GM18870 (cell line): ENCODE measurements at regions not wholly inside any gene's neighbourhood (a gene's known extent, or its start where the extent isn't known, plus 50 kb on each side); places are given as distances from the start of the nearest gene placed in this dataset.

ENCODE experiments used
- ATAC-seq: cut with Tn5 transposase; IDR thresholded peaks from one replicate; pipeline ENCODE4 v1.9.1; 2021; ENCODE audit warnings: moderate library complexity; ENCODE audit not compliant: unreplicated experiment

DNA sequence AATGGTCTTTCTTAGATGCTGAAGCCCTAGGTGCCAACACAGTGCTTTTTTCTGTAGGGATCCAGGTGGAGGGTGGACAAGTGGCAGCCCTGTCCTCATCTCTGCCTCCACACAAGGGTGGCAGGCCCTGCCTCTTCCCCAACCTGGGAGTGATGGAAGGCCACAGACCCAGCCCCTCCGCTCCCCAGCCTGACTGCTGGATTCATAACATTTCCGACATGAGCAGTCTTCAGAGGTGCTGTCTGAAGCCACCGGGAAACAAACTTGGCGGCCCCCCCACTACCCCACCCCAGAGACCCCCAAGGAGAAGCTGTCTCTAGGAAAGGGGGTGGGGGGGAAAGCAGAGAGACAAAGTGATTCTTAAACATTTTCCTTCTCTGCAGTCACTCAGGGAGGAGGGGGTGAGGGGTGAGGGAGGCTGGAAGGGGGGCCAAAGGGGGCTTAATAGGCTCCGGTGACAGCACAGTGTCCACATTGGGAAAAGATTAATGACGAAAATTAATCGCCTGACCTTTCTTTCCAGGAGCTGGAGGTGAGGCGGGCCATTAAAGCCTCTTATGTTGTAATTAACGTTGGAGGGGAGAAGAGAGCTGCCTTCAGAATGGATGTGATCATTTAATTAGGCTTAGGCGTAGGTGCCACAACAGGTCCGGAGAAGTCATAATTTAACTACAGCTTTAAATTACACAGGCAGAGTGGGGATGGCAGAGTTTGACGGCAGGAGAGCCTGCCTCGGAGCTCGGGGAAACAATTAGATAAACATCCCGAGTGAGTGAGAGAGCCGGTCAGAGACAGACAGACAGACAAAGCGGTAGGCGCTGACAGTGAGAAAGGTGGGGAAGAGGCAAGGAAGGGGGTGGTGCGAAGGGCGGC lies 76.8 kb upstream of the FOXP4 start:
- no peak for ATAC-seq

DNA sequence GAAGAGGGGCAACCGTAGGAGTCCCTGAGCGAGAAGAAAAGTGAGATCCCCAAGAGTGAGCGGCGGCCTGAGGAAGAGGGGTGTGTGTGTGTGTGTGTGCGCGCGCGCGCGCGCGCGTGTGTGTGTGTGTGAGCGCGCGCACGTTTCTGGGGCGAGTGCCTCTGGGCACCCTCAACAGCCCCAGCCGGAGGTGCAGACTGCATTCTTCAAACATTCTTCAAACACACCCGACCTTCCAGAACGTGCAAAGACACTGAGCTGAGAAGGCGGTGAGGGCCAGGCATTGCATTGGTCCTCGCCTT lies 76.2 kb upstream of the FOXP4 start:
- ATAC-seq, result no peak

DNA sequence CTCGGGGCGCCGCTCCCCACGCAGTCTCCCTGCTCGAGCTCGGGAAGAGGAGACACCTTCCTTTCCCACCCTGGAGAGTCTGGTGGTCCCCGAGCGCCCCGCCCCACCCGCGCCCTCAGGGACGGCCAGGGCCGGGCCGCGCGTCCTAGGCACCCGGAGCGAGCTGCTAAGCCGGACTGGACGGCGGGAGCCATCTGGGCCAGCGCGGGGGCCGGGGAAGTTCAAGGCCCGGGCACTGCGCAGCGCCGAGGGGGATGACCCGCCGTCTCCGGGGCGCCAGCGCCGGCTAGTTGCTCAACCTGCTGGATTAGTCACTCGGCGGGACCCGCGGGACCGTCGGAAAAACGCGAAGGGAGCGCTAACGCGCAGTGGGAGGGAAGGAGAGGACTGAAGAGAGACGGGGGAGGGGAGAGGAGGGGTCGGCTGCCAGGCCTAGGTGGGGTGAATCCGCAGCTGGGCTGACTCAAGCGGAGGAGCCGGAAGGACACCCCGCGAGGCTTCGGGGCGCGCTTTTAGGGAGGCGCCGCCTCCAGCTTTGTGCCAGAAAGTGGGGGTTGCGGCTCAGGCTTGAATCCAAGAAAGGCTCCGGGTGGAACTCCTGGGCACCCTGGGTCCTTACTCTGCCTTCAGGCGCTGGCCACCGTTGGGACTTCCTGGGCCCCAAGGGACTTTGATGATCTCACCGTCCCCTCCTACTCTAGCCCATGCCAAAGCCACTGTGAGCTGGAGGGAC lies 75.7 kb upstream of the FOXP4 start:
- no peak for ATAC-seq

DNA sequence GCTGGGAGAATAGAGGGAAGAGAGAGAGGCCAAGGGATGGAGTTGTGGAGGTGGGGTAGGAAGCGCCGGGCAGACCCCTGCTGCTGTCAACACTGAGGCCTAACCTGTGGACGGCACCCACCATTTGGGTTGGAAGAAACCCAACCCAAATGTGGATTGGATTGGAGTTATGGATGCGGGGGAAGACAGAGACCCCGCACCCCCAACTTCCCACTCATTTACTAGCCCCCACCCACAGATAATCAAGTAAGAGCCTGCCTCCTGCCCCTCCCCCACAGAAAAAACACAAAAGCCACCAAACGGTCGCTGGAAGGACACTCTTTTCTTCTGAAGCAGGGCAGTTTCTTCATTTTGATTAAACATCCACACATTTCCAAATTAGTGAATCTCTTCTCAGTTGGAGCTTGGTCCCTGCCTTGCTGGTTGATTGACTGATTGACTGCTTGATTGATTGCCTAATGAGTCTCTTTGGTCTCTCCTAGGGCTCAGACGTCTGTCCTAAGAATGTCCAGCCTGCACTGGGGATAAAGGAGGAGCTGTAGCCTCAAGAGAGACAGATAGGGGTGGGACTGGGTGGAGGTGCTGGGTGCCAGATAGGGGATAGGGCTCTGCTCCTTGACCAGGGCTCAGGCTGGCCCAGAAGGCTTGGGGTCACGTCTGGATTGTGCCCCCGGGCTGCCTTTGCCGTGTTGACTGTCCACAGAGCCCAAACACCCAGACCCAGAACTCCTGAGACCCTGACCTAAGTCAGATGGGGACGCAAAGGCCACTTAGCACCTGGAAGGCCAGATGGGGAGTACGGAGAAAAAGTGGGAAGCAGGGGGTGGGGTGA lies 74.9 kb upstream of the FOXP4 start:
- ATAC-seq, result no peak

DNA sequence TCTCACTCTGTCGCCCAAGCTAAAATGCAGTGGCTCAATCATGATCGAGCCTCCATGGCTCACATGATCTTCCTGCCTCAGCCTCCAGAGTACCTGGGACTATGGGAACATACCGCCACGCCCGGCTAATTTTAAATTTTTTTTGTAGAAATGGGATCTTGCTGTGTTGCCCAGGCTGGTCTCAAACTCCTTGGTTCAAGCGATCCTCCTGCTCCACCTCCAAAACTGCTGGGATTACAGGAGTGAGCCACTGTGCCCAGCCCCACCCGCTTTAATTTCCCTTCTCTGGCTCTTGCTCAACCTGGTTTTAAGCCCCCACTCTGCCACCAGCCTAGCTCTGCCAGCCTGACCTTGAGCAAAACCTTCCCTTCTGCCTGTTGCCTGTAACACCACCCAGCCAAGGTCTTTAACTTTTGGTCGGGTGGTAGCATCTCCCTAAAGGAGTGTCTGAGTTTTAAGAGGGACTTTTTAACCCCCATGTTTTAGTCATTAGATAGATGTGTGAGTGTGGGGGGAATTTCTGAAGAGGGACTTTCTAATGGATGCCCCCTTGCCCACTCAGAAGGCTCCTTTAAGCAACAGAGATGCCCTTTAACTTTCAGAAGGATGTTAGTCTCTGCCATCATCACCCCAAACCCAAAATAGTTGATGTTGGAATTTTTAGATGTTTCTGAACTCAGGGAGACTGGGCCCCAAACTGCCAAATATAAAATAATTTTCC lies 71.8 kb upstream of the FOXP4 start:
- no peak for ATAC-seq

DNA sequence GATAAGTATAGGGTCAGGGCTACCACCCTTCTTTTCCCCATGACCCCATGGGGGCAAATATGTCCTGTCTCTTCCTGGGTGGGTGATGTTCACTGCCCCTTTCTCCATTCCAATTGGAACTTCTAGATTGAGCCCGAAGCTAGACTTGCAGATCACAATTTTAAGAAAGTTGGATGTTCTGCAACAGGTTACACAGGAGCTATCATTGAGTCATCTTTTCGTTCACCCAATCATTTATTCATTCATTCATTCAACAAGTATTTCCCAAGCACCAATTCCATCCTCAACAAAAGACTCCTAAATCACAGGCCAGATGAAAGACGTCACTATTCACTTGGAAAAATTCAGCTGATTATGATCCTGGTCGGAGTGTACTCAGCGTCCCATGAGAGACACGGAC lies 71.0 kb upstream of the FOXP4 start:
- ATAC-seq, result no peak

DNA sequence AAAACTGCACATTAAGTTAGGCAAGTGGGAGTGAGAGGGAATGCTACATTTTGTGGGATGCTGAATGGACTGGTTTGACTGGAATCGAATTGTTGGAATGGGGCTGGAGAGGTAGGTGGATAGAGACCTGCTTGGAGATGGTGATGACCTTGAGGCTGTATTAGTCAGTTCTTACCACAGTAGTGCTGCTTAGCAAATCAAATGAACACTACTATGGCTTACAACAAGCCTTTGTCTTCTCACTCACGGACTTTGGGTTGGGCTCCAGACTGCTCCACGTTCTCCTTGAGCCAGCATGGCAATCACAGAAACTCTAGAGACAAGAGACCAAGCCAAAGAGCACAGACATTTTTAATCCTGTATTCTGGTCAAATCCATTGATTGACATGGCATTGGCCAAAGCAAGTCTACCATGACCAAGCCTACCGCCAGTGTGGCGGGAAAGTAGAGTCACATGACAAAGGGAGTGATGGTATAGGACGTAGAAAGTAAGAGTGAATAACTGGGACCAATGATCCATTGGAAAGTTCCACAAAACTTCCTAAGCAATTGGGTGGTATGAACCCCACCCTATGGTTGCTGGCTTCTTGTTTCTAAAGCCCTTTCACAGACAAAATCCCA lies 70.3 kb upstream of the FOXP4 start:
- no peak for ATAC-seq

DNA sequence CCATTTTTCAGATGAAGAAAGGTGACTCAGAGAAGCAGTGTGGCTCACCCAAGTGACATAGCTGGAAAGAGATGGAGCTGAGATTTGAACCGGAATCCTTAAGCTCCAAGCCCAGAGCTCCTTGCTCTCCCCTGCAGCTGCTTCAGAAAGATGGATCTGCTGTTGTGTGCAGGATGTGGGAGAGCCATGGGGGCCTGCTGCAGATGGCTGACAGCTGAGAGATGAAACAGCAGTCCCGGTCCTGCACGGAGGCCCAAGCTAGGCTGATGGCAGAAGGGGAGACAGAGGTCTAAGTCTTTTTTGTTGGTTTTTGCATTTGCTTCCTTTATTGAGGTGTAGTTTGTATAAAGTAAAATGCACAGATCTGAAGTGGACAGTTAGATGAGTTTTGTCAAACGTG lies 69.8 kb upstream of the FOXP4 start:
- no peak for ATAC-seq

DNA sequence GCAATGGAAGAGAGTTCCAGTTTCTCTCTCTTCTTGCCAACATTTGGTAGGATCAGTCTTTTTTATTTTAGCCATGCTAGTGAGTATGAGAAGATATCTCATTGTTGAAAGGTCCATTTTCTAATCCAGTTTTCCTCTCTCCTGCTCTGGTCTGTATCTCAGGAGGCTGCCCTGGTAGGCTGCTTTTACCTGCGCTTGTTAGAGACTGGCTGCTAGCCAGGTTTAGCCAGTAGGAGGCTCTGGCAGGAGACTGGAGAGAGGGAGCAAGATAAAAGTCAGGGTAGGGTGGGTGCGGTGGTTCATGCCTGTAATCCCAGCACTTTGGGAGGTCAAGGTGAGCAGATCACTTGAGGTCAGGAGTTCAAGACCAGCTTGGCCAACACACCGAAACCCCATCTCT lies 68.6 kb upstream of the FOXP4 start:
- no peak for ATAC-seq

DNA sequence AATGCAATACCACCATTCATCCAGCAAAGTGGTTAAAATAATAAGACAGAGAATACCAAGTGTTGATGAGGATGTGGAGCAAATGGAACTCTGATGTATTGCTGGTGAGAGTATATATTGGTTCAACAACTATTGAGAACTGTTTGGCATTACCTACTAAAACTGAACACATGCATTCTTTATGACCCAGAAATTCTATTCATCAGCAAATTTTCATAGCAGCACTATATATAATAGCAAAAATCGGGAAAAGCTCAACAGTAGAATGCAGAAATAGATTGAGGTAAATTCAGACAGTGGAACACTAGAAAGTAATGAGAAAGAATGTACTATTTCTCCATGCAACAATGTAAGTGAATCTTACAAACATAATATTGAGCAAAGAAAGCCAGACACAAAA lies 62.2 kb upstream of the FOXP4 start:
- no peak for ATAC-seq

DNA sequence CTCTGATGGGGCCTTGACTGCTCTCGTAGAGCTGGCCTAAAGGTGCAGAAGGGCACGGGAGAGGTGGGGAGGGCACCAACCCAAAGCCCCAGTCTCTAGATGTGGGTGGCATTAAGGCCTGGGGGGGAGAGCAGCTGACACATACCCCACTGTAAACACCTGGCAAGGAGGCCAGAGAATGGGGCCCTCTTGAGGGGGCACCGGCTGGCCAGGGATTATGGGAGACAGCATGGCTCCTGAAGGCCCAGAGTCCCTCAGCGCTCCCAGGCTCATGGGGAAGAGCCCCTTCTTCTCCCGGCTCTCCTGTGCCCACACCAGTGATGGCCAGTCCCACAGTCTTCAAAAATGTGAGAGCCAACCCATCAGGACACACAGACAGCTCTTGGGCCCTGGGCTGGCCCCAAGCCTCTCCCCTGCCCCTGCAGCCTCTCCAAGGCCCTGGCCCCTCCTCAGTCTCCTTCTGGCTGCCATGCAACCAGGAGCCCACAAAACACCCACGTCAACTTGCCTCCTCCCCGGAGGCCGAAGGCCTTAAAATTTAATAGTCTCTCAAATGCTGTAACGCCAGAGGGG lies 58.2 kb upstream of the FOXP4 start:
- ATAC-seq, result no peak

DNA sequence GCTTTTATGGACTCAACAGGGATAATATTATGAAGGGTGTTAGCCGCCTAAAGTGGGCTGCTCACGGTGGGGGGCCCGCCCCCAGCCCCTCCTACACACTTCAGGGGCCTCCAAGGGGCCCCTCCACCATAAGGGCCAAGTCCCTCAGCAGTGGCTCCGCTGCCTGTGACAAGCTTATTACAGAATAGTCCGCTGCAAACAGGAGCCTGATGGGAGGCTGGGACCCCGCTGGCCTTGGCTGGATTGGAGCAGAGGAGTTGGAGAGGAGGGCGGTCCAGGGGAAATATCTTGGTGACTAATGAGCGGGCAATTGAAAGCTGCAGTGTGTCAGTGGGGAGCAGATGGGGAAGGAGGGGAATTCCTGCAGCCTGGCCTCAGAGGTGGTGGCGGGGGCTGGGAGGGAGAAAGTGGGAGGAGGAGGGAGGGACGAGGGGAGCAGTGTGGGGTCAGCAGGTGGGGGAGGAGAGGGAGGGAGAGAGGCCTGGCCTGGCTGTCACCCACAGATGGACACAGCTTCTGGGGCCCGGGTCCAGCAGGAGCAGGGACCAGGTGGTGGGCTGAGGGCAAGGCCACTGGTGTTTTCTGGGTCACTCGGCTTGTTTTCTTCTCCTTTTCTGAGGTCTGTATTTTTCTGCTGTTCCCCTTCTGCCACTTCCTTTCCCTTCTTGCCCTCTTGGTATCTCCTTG lies 57.6 kb upstream of the FOXP4 start:
- ATAC-seq, result no peak

DNA sequence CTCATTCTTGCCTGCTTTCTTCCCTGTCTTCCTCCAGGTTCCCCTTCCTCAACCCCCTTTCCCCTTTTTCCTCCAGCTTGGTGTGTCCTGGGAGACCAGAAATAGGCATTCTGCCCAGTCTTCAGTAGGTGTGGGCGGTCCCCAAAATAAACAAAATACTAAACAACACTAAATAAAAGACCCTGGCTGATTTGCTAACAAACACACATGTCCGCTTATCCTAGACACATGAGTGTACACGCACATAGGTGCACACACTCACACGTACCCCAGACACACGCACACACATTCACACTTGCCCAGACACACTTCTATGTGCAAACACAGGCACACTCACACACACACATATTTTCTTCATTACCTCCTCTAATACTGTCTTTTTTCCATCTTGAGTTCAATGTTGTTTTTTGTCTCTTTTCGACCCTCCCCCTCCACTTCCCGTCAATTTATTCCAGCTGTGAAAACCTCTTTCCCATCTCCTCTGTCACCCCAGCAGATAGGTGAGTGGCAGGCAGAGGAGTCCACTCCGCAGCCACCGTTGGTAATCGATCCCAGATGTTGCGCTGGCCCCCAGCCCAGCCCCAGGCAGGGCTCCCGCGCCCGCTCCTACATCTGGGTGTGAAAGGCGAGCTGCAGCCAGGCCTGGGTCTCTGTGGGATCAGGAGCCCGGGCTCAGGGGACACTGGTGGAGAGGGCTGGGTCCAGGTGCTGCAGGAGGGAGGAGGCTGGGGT lies 56.9 kb upstream of the FOXP4 start:
- ATAC-seq, result no peak

DNA sequence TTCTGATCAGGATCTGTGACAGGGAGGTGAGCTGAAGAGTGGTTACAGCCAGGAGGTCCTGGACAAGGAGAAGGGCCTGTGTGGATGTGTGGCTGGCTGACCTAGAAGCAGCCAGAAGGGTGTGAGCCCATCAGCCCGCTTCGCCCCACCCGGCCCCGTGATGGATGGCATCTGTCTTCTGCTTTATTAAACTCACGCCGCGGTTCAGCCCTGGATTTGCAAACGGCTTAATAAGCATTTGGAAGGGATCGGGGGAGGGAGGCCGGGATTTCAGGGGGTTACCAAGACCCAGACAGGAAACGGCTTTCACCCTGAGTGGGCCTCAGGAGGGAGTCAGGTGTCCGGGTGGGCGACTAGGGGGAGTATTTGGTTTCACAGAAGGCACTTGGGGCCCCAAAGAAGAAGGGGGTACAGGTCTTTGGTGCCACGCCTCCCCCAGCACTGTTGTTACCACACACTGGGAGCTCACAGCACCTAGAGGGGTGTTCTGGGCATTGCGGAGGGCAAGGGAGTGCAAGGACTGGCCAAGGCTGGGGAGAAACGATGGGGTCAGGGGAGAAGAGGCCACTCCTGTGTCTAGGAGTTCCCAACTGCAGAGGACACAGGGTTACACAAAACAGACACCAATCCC lies 53.8 kb upstream of the FOXP4 start:
- ATAC-seq, result no peak

DNA sequence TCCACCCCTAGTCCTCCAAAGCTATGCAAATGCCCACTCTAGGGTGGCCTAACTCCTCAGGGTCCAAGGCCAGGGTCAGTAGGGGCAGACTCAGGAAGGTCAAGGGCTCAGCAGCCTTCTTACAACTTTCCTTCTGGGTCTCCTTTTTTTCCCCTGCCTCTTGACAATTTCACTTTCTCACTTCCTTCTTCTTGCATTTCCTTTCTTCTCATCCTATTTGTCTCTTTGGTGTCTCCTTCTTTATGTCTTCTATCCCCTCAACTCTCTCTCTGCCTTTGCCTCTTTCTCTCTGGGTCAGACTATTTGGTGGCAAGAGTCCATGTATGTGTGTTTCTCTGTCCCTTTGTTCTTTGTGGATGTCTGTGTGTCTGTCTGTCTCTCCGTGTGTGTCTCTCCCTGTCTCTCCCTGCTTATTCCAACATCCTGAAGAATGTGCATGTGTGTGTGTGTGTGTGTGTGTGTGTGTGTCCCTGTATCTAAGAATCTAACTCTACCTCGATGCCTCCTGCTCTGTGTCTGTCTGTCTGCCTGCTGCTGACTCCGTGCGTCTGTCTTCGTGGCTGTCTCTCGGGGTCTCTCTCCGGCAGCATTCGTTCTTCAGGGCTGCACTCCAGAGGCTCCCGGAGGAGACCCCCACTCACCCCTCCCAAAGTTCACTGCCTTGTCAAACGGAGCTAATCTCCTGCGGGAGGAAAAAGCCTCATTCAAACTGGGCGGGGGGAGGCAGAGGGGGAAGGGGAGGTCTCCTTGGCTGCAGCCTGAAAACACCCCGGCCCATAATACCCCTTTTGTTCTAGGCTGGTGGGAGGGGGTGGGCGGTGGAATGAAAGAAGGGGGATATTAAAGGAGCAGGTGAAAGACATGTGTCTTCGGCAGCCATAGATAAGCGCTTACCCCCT lies 51.7 kb upstream of the FOXP4 start:
- no peak for ATAC-seq
